GM19035 (cell line): ENCODE measurements at regions not wholly inside any gene's neighbourhood (a gene's known extent, or its start where the extent isn't known, plus 50 kb on each side); places are given as distances from the start of the nearest gene placed in this dataset.

Experiments used
- ATAC-seq: cut with Tn5 transposase; IDR thresholded peaks from one replicate; pipeline ENCODE4 v1.9.1; 2021; ENCODE audit not compliant: unreplicated experiment

GRCh38 chr6:23403460-23403859, 722.6 kb upstream of the NRSN1 start:
- ATAC-seq = no peak

DNA sequence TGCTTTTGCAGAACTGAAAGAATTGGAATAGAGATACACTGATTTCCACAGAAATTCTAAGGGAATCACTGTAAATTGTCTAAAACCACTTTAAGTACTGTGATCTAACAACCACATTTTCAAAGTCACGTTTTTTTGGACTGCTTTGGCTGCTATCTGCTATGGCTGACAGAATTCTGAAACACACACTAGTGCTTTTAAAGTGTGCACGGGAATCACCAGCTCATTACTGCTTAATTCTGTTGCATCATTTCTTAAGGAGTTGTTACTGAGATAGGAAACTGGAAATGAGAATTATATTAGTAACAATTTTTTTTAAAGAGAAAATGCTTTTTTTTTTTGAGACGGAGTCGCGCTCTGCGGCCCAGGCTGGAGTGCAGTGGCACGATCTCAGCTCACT, 716.5 kb upstream of the NRSN1 start:
- no peak for ATAC-seq

DNA sequence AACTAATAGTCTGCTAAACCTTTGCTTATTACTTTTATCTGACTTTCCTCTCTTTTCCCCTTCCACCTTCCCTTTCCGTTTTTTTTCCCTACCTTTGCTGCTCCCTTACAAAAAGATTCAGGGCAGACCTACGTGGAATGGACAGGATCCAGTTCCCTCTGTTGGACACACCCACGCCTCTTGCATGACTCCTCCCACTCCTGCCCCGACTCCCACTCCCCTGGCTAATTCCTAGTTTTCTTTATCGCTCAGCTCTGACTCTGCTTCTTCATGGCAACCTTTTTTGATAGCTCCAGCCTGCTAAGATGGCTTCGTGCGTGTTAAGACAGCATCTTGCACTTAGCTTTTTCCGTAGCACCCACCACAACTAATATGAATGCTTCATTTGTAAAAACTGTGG, 715.6 kb upstream of the NRSN1 start:
- ATAC-seq = no peak

GRCh38 chr6:23412770-23413169, 713.2 kb upstream of the NRSN1 start:
- ATAC-seq = no peak

- no peak for ATAC-seq
These were observed 712.5 kb upstream of the NRSN1 start for GRCh38 chr6:23413327-23414050.

DNA sequence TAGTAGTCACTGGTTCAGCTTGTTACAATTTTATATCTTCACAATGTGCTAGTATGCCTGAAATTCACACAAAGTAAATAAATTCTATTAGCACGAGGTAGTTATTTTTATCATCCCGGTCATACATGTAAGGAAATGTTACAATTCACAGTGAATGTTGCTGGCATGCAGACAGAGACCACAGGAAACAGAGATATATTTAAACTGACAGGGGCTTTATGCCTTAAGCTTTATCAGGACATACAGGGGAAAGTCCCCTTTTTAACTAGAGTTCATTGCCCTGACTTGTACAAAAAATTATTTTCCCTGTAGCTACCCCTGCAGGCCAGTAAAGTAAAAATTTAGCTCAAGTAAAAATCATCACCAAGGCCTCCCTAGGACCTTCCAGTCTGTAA, 712.0 kb upstream of the NRSN1 start:
- ATAC-seq = peak; percentile 63

GRCh38 chr6:23414922-23415321, 711.1 kb upstream of the NRSN1 start:
- no peak for ATAC-seq

DNA sequence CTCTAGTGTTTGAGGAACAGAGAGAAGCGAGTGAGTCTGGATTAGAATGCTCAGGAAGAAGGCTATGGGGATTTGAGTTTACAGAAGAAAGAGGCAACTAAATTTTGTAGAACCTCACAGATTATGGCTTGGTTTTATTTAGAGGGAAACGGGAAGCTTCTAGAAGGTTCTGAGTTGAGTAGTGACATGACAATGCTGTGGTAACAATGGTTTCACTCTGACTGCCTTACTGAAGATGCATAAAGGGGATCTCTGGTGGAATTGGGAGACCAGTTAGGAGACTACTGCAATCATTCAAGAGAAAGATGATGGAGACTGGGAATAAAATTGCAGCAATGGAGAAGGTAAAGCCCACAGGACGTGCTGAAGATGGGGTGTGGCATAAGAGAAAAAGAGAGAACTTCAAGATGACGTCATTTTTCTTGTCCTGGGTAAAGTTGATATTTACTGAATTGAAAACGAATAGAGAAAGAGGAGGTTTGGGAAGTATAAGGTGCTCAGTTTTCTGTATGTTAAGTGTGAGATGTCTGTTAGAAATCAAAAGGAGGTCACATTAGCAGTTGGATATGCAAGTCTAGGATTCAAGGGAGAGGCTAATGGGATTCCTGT, 710.1 kb upstream of the NRSN1 start:
- no peak for ATAC-seq

DNA sequence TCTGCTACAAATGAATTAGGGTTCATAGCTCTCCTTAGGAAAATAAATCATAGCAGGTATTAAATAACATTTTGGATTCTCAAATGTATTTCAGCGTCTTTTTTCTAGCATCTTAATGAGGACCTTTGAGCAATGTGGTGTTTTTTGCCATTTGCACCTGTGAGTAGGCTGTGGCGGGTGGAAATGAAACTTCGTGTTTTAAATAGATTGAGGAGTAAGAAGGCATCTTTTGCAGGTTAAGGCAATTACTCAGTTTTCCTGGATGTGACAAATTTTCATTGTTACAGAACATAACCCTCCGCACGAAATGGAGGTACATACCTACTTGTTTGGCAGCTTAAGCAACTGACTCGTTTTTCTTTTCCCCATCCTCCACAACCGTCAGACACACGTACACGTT, 708.9 kb upstream of the NRSN1 start:
- ATAC-seq = no peak

- ATAC-seq = no peak
These were observed 707.9 kb upstream of the NRSN1 start for GRCh38 chr6:23418095-23418494.

DNA sequence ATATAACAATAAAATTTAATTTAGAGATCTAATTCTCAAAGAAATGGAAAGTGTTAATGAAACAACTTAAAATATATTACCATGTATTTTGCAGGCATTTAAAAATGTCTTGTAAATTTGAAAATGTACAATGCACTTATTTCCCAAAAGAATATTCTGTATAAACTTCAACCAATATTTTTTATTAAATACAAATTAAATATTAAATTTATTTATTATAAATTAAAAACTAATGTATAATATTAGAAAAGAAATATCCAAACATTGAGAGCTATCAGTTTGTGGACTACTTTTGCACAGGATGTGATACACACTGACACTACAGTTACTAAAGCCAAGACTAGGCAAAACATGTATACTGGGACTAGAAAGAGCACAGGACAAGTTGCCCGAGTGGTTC, 707.0 kb upstream of the NRSN1 start:
- ATAC-seq = no peak

GRCh38 chr6:23420659-23421350, 705.2 kb upstream of the NRSN1 start:
- no peak for ATAC-seq

DNA sequence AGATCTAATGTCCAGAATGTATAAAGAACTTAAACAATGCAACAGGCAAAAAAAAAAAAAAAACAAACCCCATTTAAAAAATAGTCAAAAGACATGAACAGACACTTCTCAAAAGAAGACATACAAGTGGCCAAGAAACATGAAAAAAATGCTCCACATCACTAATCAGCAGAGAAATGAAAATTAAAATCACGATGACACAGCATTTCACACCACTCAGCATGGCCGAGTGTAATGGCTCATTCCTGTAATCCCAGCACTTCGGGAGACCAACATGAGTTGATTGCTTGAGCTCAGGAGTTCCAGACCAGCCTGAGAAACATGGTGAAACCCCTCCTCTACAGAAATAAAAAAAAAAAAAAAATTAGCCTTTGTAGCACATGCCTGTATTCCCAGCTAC, 701.4 kb upstream of the NRSN1 start:
- ATAC-seq = no peak

- ATAC-seq = no peak
These were observed 690.9 kb upstream of the NRSN1 start for GRCh38 chr6:23435126-23435525.

GRCh38 chr6:23435798-23436197, 690.2 kb upstream of the NRSN1 start:
- no peak for ATAC-seq

GRCh38 chr6:23441808-23442461, 684.1 kb upstream of the NRSN1 start:
- ATAC-seq = no peak

GRCh38 chr6:23445157-23445710, 680.8 kb upstream of the NRSN1 start:
- ATAC-seq = no peak

DNA sequence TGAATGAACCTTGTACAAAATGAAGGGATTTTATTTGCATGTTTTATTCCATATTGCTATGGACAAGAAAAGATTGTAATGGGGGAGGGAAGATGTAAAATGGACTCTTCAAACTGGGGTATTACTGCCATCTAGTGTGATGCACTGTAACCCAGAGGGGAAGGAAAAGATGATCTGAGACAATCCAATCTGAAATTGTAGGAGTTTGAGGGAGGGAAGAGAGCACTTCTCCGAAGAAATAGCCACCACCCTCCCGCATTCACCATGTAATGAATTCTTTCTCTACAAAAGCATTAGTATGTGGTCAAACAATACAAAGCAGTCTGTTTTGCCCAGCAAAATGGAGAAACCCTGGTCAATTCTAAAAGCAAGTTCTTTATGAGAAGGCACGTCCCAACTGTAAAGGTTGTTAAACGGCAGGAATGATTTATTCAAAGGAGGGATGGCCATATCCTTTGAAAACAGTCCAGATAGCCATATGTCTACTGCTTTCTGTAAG, 679.5 kb upstream of the NRSN1 start:
- ATAC-seq = no peak

- ATAC-seq = no peak
These were observed 678.3 kb upstream of the NRSN1 start for GRCh38 chr6:23447731-23448130.

GRCh38 chr6:23448281-23448680, 677.7 kb upstream of the NRSN1 start:
- no peak for ATAC-seq
